GM15510 (cell line): ENCODE measurements at regions not wholly inside any gene's neighbourhood (a gene's known extent, or its start where the extent isn't known, plus 50 kb on each side); places are given as distances from the start of the nearest gene placed in this dataset.

Source experiments
- POLR2A ChIP-seq: IDR thresholded peaks from 3 replicates; pipeline ENCODE4 v1.6.1; 2011; ENCODE audit warnings: borderline replicate concordance; ENCODE audit not compliant: insufficient read length; ENCODE audit errors: extremely low read depth

GRCh38 chrX:2583194-2584162 lies 82.7 kb upstream of the DHRSX start:
- TF ChIP-seq POLR2A: no peak

- no peak for TF ChIP-seq POLR2A
These were observed 81.9 kb upstream of the DHRSX start for GRCh38 chrX:2582667-2583066.

GRCh38 chrX:2581296-2581695 lies 80.5 kb upstream of the DHRSX start:
- no peak for TF ChIP-seq POLR2A

GRCh38 chrX:2578864-2579263 lies 78.1 kb upstream of the DHRSX start:
- TF ChIP-seq POLR2A: no peak

- no peak for TF ChIP-seq POLR2A
These were observed 77.2 kb upstream of the DHRSX start for GRCh38 chrX:2577844-2578466.

- TF ChIP-seq POLR2A: no peak
These were observed 76.0 kb upstream of the DHRSX start for GRCh38 chrX:2576793-2577192.

GRCh38 chrX:2574271-2574670 lies 73.5 kb upstream of the DHRSX start:
- no peak for TF ChIP-seq POLR2A

- TF ChIP-seq POLR2A: no peak
These were observed 72.0 kb upstream of the DHRSX start for GRCh38 chrX:2572740-2573139.

GRCh38 chrX:2568125-2568524 lies 67.3 kb upstream of the DHRSX start:
- no peak for TF ChIP-seq POLR2A

GRCh38 chrX:2566055-2566454 lies 65.3 kb upstream of the DHRSX start:
- TF ChIP-seq POLR2A: no peak

- TF ChIP-seq POLR2A: no peak
These were observed 60.7 kb upstream of the DHRSX start for GRCh38 chrX:2561456-2561855.

- TF ChIP-seq POLR2A: no peak
These were observed 58.3 kb upstream of the DHRSX start for GRCh38 chrX:2559124-2559523.

GRCh38 chrX:2554891-2555290 lies 54.1 kb upstream of the DHRSX start:
- TF ChIP-seq POLR2A: no peak

- no peak for TF ChIP-seq POLR2A
These were observed 51.9 kb upstream of the DHRSX start for GRCh38 chrX:2552621-2553201.

GRCh38 chrX:2550328-2551020 lies 49.7 kb upstream of the DHRSX start:
- TF ChIP-seq POLR2A: no peak
